ENCODE measurements at regions not wholly inside any gene's neighbourhood (a gene's known extent, or its start where the extent isn't known, plus 50 kb on each side); places are given as distances from the start of the nearest gene placed in this dataset.

DNA sequence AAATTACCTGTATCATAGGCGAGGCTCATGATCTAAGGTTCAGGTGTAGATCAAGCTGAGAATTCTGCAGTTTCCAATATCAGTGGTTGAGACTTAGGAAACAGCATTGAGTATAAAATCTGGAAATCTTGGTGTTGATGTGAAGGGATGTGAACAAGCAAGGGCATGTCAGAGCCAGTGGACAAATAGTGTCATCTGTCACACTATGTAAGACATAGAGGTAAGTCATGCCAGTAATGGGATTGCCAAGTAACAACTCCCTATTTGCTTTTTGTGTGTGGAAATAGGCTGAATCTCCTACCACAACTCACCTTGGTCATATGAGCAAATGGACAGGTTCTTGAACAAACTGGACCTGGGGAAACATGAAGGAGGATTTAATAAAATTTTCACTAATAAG is 334.5 kb upstream of the EMCN start:
- no peak for DNase-seq (ENCODE audit: low read depth in 4 of 4, low spot score in 2 of 4)

DNA sequence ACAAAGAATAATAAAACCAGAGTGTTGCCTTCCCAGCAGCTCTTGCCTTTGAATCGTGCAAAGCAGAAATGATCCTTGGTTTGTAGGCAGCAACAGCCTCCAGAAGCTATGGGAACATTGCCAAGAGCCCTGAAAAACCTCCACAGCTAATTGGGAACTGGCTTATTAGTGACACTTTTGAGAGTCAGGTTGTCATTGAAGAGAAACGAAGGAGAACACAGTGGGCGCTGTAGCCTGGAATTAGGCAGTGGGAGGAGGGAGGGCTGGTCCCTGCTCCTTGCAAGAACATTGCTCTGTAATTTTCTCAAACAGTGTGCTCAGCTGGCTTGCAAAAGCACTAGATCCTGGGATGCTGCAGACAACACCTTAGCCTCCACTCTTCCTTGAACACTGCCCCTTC is 331.5 kb upstream of the EMCN start:
- no peak for DNase-seq (ENCODE audit: low read depth in 4 of 4, low spot score in 2 of 4)

- no peak for DNase-seq (ENCODE audit: low read depth in 4 of 4, low spot score in 2 of 4)
These were observed 331.0 kb upstream of the EMCN start for GRCh38 chr4:100848841-100849240.

DNA sequence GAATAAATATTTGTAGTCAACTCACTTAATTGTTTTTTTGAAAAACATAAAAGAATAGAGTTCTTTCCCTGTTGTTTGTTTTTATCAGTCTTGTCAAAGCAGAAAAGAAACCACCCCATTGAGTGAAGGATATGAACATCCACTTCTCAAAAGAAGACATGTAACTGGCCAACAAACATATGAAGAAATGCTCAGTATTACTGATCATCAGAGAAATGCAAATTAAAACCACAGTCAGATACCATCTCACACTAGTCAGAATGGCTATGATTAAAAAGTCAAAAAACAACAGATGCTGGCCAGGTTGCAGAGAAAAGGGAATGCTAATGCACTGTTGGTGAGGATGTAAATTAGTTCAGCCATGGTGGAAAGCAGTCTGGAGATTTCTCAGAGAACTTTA is 326.1 kb upstream of the EMCN start:
- DNase-seq (ENCODE audit: low read depth in 4 of 4, low spot score in 2 of 4): no peak

DNA sequence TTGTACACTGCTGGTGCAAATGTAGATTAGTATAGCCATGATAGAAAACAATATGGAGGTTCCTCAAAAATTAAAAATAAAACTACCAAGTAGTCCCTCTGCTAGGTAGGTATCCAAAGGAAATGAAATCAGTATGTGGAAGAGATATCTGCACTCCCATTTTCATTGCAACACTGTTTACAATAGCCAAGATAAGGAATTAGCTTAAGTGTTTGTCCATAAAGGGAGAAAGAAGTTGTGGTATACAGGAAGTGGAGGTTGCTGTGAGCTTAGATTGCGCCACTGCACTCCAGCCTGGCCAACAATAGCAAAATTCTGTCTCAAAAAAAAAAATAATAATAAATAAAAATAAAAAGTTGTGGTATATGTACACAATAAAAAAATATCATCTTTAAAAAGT is 325.0 kb upstream of the EMCN start:
- no peak for DNase-seq (ENCODE audit: low read depth in 4 of 4, low spot score in 2 of 4)

DNA sequence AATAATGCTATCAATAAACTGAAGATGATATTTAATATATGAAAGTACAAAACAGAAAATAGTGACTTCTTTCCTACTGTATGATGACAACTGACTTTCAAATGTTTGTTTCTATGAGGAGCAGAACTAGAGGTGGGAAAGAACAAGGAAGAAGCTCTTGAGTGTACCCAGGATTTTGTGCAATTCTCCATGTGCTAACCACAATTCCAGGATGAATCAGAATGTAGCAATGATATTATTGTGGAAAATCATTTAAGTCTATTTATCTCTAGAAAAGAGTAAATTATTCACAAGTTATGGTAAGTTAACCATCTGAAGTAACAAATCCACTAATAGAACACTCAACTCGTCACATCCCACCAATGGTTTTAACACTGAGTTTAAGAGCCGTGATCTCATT is 324.1 kb upstream of the EMCN start:
- no peak for DNase-seq (ENCODE audit: low read depth in 4 of 4, low spot score in 2 of 4)

GRCh38 chr4:100839712-100840111 is 321.9 kb upstream of the EMCN start:
- DNase-seq (ENCODE audit: low read depth in 4 of 4, low spot score in 2 of 4): no peak

DNA sequence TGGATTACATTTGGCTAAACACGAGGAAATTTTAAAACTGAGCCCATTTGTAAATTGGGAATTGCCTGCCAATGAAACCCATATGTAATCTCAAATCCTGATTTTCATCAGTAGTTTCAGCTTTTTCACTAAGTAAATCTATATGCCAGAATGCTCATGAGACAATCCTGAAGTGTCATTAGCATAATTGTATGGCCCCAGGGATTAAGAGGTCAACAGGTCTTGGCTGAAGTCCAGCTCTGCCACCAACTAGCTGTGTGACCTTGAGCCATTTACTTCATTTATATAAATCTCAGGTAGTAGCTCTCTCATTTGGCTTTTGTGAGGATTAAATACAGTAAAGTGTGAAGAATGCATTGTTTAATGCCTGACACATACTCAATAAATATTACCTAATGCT is 320.5 kb upstream of the EMCN start:
- no peak for DNase-seq (ENCODE audit: low read depth in 4 of 4, low spot score in 2 of 4)

DNA sequence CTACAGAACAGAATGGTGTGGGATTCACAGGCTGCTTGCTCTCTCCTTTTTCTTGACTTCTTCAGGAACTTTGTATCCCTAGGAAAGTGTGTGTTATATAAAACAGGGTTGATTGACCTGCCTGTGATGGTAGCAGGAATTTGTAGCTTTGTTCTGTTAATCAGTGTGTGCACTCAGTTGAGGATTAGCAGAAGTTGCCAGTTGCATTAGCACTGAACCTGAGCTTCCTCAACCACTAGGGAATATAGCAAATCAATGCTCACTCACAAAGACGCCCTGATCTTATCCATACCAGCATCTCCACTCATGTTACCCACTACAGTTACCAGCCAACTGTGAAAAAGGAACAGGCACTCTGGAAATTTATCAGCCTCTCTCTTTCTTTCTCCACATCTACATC is 319.1 kb upstream of the EMCN start:
- no peak for DNase-seq (ENCODE audit: low read depth in 4 of 4, low spot score in 2 of 4)

DNA sequence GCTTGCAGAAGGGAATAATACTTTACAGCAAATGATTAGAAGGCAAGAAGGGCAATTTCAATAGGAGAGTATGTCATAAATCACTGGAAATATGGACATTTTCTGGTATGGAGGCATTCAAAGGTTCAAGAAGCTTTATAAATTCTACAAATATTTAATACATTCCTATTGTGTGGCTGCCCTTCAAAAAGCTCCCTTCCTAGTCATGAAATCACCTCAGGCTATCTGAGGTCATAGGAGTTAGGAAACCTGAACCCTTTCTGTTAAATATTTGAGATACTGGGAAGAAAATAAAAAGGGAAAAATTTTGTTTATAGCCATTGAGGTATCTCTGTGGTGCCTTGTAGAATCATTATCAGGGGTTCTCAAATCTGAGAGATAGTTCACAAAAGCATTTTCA is 316.8 kb upstream of the EMCN start:
- DNase-seq (ENCODE audit: low read depth in 4 of 4, low spot score in 2 of 4): no peak

DNA sequence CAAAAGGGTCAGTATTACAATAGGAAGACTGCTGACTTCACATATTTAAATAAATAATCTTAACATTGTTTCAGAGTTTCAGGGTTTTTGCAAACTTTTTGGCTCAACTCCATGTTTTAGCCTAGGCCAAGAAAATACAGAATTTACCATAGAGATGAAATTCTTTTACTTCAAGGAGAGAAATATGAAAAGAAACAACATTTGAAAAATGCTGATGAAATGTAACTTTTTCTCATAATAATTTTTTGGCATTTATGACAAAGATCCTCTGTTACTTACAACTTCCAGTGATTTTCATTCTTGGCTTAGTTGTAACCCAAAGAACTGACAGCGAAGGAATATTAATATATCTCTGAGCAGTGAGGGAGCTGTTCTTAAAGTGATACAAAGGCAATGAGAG is 316.1 kb upstream of the EMCN start:
- DNase-seq (ENCODE audit: low read depth in 4 of 4, low spot score in 2 of 4): no peak

DNA sequence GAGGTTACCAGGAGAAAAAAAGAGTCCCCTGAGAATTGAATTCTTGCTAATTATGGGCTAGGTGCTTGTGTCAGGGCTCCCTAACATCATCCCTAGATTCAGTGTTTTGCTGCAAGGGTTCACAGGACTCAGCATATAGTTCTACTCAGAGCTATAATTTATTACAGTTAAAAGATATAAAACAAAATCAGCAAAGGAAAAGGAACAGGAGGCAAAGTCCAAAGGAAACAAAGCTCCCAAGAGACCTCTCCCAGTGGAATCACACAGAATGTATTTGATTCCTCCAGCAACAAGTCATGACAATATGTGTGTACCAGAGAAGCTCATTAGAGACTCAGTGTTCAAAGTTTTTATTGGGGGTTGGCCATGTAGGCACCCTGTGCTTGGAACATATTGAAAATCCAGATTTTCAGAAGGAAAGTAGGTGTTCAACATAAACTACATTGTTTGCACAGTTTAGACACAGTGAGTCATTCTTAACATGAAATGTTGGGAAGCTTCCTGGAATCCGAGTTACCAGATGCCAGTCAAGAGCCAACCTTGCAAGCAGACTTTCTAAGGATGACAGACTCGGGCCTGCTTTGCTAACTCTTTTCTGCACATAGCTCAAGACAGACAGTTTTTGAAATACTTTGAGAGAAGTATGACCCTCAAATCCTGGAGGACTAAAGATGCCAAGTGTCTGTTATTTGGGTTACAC is 311.3 kb upstream of the EMCN start:
- DNase-seq (ENCODE audit: low read depth in 4 of 4, low spot score in 2 of 4): no peak

DNA sequence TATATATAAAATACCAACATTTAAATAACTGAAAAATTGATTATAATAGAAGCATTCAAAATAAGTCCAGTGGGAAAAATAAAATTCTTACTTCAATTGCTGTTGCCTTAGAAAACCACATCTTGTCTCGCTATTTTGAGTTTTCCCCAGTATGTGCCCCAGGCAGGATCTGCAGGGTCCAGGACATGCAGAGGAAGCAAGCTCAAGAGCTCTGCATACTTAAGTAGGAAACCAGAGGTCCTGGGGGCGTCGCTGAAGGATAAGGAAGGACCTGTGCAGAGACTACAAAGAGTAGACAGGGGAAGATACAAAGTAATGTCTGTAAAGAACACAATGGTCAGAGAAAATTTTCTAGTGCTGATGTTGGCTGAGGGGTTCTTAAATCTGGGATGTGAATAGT is 310.5 kb upstream of the EMCN start:
- DNase-seq (ENCODE audit: low read depth in 4 of 4, low spot score in 2 of 4): no peak

GRCh38 chr4:100827756-100828155 is 309.9 kb upstream of the EMCN start:
- DNase-seq (ENCODE audit: low read depth in 4 of 4, low spot score in 2 of 4): no peak

GRCh38 chr4:100826808-100827548 is 309.2 kb upstream of the EMCN start:
- no peak for DNase-seq (ENCODE audit: low read depth in 4 of 4, low spot score in 2 of 4)

DNA sequence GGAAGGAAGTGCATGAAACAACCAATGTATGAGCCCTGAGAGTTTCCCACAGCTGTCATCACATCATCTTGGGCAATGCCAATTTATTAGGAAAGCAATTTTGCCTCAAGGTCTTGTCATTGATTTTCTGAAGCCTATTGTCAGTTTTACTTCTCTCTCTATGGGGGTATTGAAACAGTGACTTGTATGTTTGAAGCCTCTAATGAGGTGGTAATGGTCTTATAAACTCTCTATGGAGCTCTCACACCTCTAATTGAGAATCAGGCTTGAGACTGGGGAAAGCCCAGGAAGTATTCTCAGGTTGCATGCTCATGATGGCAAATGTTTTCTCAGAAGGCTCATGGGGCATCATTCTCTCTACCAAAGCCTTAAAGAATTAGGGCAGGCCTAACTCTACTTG is 308.2 kb upstream of the EMCN start:
- DNase-seq (ENCODE audit: low read depth in 4 of 4, low spot score in 2 of 4): no peak

GRCh38 chr4:100823993-100824323 is 306.1 kb upstream of the EMCN start:
- no peak for DNase-seq (ENCODE audit: low read depth in 4 of 4, low spot score in 2 of 4)

DNA sequence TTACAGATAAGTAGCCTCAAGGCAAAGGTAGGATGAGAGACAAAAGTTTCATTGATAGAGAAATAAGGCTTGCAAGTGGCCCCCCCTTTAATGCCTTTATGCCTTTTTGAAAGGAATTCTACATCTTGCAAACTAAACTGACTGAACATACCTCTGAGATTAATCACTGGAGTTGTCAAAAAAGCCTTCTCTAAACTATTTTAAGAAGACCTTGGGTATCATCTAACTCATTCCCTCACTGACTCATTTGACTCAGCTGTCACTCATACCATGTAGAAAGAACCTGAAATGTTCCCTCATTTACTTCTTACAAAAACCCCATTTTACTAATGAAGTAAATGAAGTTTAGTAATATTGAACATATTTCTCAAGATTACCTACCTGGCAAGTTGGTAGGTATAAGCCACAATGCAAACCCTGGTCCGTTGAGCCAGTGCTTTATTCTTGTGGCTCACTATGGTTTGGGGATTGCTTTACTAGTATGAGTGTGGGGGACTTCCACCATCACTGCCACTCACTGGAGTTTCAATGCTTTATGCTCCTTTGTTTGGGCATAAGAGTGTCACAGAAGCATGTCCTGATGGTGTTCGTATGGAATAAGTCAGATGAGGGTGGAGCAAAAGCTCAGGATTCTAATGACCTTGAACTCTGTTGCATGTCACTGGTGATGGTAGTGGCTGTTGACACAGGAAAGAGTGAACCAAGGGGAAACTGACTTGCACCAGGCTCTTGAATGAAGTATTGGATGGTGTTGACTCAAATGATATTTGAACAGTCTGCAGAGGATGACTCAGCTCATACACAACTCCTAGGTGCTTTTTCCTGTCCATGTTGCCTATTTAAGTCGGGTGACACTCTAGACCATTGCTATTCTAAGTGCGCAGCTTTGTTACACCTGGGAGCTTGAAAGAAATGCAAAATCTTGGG is 305.5 kb upstream of the EMCN start:
- DNase-seq (ENCODE audit: low read depth in 4 of 4, low spot score in 2 of 4): no peak

GRCh38 chr4:100820249-100820648 is 302.4 kb upstream of the EMCN start:
- DNase-seq (ENCODE audit: low read depth in 4 of 4, low spot score in 2 of 4): no peak

DNA sequence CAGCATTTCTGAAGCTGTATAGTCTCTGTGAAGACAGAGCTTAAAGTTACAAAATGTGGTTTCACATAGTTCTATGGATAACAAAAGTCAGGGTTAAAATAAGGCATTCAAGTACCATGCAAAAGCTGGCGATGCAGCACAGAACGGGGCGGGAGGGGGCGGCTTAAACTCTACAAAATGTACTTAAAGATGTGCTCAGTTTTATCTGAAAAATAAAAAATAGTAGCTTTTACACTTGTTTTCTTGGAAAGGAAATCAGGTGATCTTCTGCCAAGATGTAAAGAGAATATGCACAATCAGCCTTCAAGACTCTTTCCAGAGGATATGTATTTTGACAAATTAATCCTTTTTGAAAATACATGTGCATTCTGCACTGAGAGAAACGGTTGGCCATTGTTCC is 301.7 kb upstream of the EMCN start:
- DNase-seq (ENCODE audit: low read depth in 4 of 4, low spot score in 2 of 4): no peak

- DNase-seq (ENCODE audit: low read depth in 4 of 4, low spot score in 2 of 4): no peak
These were observed 298.7 kb upstream of the EMCN start for GRCh38 chr4:100816436-100817045.

Data from left renal cortex interstitium (tissue), 4 donors.